GM03348 (cell line): ENCODE measurements at regions not wholly inside any gene's neighbourhood (a gene's known extent, or its start where the extent isn't known, plus 50 kb on each side); places are given as distances from the start of the nearest gene placed in this dataset.

Experiments
- DNase-seq: peaks from one replicate; pipeline ENCODE4 v3.0.0; 2012; ENCODE audit warnings: low spot score

- no peak for DNase-seq
These were observed 1441.2 kb downstream of the PCDH7 start for GRCh38 chr4:32161392-32161791.

GRCh38 chr4:32163125-32163524, 1443.0 kb downstream of the PCDH7 start:
- no peak for DNase-seq

DNA sequence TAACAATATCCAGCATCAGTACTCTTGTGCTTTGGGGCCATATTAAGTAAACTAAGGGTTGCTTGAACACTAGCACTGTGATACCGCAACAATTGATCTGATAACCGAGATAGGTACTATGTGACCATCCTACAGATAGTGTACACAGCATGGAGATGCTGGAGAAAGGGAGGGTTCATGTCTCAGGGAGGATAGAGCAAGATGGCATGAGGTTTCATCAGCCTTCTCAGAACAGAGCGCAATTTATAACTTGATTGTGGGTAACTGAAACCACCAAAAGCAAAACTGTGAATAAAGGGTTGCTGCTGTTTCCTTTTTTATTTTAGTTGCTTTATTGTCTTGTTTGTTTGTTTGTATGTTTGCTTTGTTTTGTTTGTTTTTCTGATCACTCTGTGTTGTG, 1449.7 kb downstream of the PCDH7 start:
- no peak for DNase-seq

DNA sequence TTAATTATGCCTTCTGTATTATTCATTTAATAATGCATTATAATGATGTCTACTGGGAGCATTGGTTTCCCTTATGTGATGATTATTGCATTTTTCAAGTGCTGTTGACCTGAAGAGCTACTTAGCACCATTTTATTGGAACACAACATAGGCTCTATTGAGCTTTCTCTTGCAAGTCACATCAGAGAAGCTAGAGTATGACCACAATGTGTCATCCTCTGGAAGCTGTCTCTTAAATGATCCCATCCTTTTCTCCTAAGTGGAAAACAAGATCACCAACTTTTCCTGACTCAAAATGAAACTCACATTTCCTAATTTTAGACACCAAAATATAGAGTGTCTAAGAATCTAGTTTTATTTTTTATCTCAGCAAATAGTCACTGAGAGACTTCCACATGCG, 1451.9 kb downstream of the PCDH7 start:
- DNase-seq, result no peak

- DNase-seq, result no peak
These were observed 1452.6 kb downstream of the PCDH7 start for GRCh38 chr4:32172761-32173160.

DNA sequence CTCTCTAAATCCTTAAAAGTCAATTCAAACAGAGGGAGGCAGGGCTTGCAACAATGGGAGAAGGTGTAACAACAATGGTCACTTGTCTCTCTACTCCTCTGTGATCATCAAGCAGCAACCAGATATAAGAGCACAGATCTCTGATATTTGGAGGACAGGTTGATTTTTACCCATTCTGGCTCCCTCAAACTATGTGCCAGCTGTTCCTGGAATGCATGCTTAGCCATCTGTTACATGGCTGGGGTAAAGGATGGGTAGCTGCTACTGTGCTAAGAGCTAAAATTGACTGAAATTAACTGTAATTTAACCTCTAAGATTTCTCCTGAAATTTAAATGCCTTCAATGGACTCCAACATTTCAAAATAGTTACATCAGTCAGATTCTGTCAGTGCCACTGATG, 1459.9 kb downstream of the PCDH7 start:
- no peak for DNase-seq

- no peak for DNase-seq
These were observed 1464.0 kb downstream of the PCDH7 start for GRCh38 chr4:32184186-32184585.

DNA sequence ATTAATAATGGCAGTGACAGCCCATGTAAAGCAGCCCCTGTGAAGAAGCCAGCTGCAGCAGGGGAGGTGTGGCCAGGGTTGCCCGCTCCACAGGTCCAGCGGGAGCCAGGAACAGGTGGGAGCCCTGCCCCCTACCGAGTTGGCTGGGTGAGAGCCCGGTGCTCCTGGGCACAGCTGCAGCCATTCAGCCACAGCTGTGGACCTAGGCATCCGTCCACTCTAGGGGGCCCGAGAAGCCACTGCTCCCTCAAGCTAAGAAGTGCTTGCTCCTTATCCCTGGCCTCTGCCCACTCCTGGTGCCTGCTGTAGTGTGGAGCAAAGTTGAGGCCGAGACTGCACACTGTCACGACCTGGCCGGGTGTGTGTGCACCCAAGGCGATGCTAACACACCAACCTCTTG, 1469.0 kb downstream of the PCDH7 start:
- no peak for DNase-seq

- DNase-seq, result no peak
These were observed 1469.6 kb downstream of the PCDH7 start for GRCh38 chr4:32189788-32190187.

DNA sequence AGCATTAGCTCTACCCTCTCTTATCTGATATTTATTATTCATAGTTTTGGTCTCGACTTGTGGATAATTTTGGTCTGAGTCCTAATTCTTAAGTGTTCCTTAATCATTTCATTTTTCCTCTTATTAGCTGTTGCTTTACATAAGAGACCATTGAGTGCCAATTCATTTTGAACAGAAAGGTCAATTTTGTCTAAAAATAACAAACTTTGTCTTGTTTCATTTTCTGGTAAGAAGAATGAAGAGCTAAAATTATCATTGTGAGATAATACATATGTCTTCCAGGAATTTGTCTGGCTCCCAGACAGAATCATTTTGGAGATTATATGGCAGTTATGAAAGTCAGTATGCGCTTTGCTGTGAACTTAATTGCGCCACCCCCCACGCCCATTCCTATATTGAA, 1471.8 kb downstream of the PCDH7 start:
- DNase-seq, result no peak

DNA sequence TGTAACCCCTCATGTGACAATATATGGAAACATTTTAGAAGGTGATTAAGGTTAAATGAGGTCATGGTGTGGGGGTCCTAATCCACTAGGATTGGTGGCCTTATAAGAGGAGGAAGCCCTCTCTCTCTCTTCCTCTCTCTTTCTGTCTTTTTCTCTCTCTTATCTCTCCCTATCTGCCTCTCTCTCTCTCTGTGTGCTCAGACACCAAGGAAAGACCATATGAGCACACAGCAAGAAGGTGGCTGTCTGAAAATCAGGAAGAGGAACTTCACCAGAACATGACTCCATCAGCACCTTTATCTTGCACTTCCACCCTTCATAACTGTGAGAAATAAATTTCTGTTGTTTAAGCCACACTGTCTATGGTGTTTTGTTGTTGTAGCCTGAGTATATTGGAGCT, 1472.2 kb downstream of the PCDH7 start:
- DNase-seq, result no peak

GRCh38 chr4:32192991-32193390, 1472.8 kb downstream of the PCDH7 start:
- DNase-seq, result no peak

GRCh38 chr4:32196950-32197688, 1477.0 kb downstream of the PCDH7 start:
- DNase-seq, result no peak

DNA sequence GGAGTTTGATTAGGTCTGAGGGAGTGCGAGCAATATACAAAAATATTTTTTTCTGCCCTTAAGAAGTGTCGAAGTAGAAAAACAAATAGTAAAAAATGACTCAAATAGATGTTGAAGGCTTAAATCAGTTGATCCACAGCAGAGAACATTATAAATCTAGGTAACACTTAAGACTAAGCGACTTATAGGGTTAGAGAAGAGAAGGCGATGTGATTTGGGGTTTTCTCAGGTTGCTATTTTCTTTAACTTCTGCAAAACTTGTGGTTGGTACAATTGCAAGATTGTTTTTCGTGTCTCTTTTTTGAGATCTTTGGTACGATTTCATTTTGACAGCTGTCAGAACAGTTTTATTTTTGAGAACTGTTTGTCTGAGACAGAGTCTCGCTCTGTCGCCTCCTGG, 1479.5 kb downstream of the PCDH7 start:
- no peak for DNase-seq

- no peak for DNase-seq
These were observed 1483.2 kb downstream of the PCDH7 start for GRCh38 chr4:32203340-32203739.

DNA sequence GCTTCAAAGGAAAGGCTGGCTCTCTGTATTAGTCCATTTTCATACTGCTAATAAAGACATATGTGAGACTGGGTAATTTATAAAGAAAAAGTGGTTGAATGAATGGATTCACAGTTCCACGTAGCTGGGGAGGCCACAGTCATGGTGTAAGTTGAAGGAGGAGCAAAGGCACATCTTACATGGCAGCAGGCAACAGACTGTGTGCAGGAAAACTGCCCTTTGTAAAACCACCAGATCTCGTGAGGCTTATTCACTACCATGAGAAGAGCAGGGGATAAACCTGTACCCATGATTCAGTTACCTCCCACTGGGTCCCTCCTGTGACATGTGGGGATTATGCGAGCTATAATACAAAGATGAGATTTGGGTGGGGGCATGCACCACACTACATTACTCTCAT, 1486.6 kb downstream of the PCDH7 start:
- DNase-seq, result no peak

- no peak for DNase-seq
These were observed 1487.3 kb downstream of the PCDH7 start for GRCh38 chr4:32207456-32207855.

GRCh38 chr4:32215277-32215676, 1495.1 kb downstream of the PCDH7 start:
- DNase-seq, result no peak

DNA sequence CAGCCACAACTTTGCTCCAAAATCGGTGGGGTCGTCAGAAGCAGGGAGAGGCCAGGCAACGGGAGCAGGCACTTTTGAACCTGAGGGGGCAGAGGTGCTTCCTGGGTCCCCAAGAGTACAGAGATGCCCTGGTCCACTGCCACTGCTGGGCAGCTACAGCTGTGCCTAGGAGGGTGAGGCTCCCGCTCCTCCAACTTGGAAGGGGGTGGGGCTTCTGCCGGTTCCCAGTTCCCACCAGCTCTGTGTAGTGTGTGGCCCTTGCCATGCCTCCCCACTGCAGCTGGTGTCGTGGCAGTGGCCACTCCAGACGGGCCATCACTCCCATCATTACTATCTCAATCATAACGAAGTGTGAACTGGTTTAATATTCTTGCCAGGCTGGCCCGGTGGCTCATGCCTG, 1496.3 kb downstream of the PCDH7 start:
- no peak for DNase-seq

DNA sequence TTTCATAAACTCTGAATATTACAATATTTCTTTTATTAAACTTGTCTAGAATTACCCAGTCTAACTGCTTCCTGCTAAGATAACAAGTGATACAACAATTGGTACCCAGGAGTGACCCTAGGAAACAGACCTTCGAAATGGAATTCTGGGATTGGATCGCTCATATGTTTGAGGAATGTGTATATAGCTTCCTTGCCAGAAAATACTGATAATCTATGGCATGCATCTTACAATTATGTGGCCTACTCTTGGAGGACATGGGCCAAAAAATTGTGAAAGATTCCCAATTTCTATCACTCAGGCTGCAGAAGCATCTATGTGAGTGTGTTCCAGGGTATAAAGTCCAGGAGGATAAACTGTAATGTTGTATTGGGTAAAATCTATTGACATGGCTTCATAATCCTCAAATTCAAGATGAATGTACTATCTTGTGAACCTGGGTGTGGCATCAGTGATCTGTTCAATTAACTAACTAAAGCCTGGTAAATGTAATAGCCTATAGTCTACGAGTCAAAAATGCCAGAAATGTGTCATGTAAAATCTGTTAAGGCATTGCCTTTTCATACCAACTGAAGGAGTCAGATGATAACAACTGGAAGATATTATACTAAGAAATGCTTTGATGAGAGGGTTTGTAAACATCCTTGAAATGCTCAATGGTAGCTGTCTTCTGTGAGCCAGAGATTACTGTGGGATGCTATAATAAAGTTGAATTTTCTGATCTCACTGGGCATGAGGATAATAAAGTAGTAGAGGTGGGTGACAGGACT, 1499.3 kb downstream of the PCDH7 start:
- DNase-seq, result no peak

DNA sequence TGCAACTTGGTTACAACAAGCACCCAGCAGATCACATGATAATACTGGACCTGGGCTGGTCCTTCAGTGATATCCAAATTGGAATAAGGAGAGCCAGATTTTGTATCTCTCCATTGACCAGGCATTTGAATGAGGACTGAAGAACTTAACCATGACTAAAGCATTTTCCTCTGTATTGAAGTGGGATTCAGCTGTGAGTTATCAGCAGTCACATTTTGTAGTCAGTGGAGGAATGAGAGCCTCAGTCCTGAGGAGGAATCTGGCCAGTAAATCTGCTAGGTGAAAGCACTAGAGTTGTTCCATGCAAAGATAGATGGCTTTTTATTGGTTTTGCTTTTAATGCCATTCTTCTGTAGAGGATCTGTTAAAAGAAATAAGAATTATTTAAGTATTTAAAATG, 1506.0 kb downstream of the PCDH7 start:
- no peak for DNase-seq

- no peak for DNase-seq
These were observed 1506.6 kb downstream of the PCDH7 start for GRCh38 chr4:32226733-32227132.

- DNase-seq, result no peak
These were observed 1523.8 kb downstream of the PCDH7 start for GRCh38 chr4:32243926-32244325.

DNA sequence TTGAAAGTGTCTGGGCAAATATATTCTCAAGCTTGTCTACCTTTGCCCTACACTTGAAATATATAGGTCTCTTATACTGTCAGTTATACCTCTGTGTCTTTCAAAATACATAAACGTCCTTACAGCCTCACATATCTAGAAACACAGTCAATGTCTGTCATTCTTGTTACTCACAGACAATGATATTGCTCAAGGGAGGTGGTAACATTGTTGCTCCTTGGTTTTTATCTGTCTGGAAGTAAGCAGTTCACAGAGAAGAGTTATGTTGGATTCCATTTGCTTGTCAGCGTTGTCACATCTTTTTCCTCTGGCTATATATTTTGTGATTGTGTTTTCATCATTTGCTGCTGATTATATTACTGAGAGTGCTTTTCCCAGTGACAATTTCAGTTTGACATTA, 1528.9 kb downstream of the PCDH7 start:
- no peak for DNase-seq
